ENCODE measurements at regions not wholly inside any gene's neighbourhood (a gene's known extent, or its start where the extent isn't known, plus 50 kb on each side); places are given as distances from the start of the nearest gene placed in this dataset.

GRCh38 chr3:40827942-40828688 is 303.4 kb downstream of the ZNF621 start:
- no peak for DNase-seq

- no peak for DNase-seq
Observed at GRCh38 chr3:40828741-40829415, 304.1 kb downstream of the ZNF621 start.

- no peak for DNase-seq
Observed at GRCh38 chr3:40829876-40830275, 305.1 kb downstream of the ZNF621 start.

- no peak for DNase-seq
Observed at GRCh38 chr3:40837300-40837699, 312.5 kb downstream of the ZNF621 start.

- no peak for DNase-seq
Observed at GRCh38 chr3:40841131-40841530, 316.4 kb downstream of the ZNF621 start.

- DNase-seq = no peak
Observed at GRCh38 chr3:40841570-40842109, 316.9 kb downstream of the ZNF621 start.

- no peak for DNase-seq
Observed at GRCh38 chr3:40842714-40843113, 318.0 kb downstream of the ZNF621 start.

- DNase-seq = no peak
Observed at GRCh38 chr3:40843208-40843624, 318.5 kb downstream of the ZNF621 start.

- no peak for DNase-seq
Observed at GRCh38 chr3:40843851-40844548, 319.2 kb downstream of the ZNF621 start.

- DNase-seq = no peak
Observed at GRCh38 chr3:40844896-40845295, 320.1 kb downstream of the ZNF621 start.

GRCh38 chr3:40845447-40845846 is 320.7 kb downstream of the ZNF621 start:
- DNase-seq = no peak

- no peak for DNase-seq
Observed at GRCh38 chr3:40845916-40846315, 321.2 kb downstream of the ZNF621 start.

GRCh38 chr3:40846451-40846850 is 321.7 kb downstream of the ZNF621 start:
- DNase-seq = no peak

- DNase-seq = no peak
Observed at GRCh38 chr3:40847551-40847992, 322.8 kb downstream of the ZNF621 start.

GRCh38 chr3:40848421-40848820 is 323.7 kb downstream of the ZNF621 start:
- DNase-seq = no peak

- no peak for DNase-seq
Observed at GRCh38 chr3:40850861-40851260, 326.1 kb downstream of the ZNF621 start.

GRCh38 chr3:40851836-40852235 is 327.1 kb downstream of the ZNF621 start:
- DNase-seq = no peak

- no peak for DNase-seq
Observed at GRCh38 chr3:40852712-40853111, 328.0 kb downstream of the ZNF621 start.

- DNase-seq = no peak
Observed at GRCh38 chr3:40853474-40853873, 328.7 kb downstream of the ZNF621 start.

GRCh38 chr3:40855871-40856270 is 331.1 kb downstream of the ZNF621 start:
- no peak for DNase-seq

GRCh38 chr3:40858364-40859115 is 333.8 kb downstream of the ZNF621 start:
- DNase-seq = no peak

- no peak for DNase-seq
Observed at GRCh38 chr3:40862946-40863345, 336.4 kb upstream of the CTNNB1 start.
